ENCODE measurements at regions not wholly inside any gene's neighbourhood (a gene's known extent, or its start where the extent isn't known, plus 50 kb on each side); places are given as distances from the start of the nearest gene placed in this dataset.

DNA sequence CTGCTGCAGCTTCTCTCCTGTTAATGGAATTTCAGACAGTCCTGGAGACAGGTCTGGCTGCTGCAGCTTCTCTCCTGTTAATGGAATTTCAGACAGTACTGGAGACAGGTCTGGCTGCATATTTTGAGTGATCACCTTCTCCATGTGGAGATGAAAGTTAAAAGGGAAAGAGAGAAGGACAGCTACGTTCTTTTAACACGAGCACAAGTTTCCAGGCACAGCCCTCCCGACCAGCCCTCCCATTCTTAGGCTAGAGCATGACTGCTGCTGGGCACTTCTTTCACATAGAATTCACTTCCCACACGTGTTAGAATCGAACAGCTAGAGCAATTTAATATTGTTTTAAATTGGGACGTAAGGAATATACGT, 133.3 kb upstream of the DMRT1 start:
- no peak for DNase-seq
- Mint-ChIP-seq H3K27me3 (peaks cover 16% of the 10 kb centered on the region), H3K27ac (no peak overlapping the region), H3K4me3 (no peak overlapping the region), H3K36me3 (ENCODE audit: low read depth) (peaks cover 5% of the 10 kb centered on the region), H3K9me3 (no peaks in the 10 kb centered on the region), H3K4me1 (ENCODE audit: low read depth) (peaks cover 7% of the 10 kb centered on the region)
- POLR2A ChIA-PET = no interaction called here
- CTCF ChIA-PET = interaction anchor here (1.2 kb wide), 1 partner anchor 14 kb away, joined by 4 read pairs; no protein-coding TSS in a partner anchor
- TF ChIP-seq, protein P1, sequence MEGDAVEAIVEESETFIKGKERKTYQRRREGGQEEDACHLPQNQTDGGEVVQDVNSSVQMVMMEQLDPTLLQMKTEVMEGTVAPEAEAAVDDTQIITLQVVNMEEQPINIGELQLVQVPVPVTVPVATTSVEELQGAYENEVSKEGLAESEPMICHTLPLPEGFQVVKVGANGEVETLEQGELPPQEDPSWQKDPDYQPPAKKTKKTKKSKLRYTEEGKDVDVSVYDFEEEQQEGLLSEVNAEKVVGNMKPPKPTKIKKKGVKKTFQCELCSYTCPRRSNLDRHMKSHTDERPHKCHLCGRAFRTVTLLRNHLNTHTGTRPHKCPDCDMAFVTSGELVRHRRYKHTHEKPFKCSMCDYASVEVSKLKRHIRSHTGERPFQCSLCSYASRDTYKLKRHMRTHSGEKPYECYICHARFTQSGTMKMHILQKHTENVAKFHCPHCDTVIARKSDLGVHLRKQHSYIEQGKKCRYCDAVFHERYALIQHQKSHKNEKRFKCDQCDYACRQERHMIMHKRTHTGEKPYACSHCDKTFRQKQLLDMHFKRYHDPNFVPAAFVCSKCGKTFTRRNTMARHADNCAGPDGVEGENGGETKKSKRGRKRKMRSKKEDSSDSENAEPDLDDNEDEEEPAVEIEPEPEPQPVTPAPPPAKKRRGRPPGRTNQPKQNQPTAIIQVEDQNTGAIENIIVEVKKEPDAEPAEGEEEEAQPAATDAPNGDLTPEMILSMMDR (IDR thresholded peaks at IDR 0.05) = no peak
- ATAC-seq = no peak
- intact Hi-C loops (cut with micrococcal nuclease) = no loop called here

DNA sequence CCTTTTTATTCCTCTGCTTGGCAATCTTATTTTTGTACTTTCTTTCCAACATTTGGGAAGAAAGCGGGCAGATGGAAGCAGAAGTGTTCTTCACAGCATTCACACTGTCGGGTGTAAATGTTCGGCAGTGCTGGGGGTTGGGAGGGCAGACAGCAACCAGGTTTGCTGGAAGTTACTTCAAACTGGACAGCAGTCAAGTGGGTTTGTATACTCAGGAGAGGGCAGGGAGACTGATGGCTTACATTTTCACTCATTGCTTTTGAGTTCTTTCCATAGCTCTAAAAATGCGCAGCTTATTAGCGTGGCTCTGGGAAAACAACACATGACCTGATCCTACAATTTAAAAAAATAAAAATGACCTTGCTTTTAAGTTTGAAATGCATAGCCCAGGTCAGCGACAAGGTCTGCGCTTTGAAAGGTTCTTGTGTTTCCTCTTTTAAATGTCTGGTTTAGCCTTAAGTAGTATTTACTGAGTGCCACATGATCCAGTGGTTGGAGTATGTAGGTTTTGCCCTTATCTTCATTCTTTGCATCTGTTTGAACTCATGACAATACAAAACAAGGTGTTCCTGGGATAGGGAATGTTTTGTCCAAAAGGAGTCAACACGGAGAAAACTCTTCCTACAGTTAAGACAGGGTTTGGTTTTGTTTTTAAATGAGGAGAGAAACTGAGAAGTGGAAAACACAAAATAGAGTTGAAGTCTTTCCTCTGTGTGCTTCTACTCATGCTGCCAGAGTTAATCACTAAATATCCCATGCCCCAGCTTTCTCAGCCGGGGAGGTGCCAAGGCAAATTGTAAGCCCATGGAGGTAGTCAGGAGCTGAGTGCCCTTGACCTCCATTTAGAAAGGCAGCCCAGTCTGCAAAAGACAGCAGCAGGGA, 132.7 kb upstream of the DMRT1 start:
- intact Hi-C loops (cut with micrococcal nuclease) = no loop called here
- TF ChIP-seq, protein P1 (IDR thresholded peaks at IDR 0.05) = no peak

GRCh38 chr9:710951-711745, 130.3 kb upstream of the DMRT1 start:
- TF ChIP-seq, protein P1 (IDR thresholded peaks at IDR 0.05) = no peak
- Mint-ChIP-seq H3K9me3 (no peaks in the 10 kb centered on the region), H3K4me1 (ENCODE audit: low read depth) (peaks cover 5% of the 10 kb centered on the region), H3K36me3 (ENCODE audit: low read depth) (peaks cover 5% of the 10 kb centered on the region), H3K4me3 (no peak overlapping the region), H3K27ac (no peak overlapping the region), H3K27me3 (peaks cover 14% of the 10 kb centered on the region)
- intact Hi-C loops (cut with micrococcal nuclease) = no loop called here
- no peak for ATAC-seq
- ChIA-PET CTCF (interaction anchor here (0.9 kb wide), 1 partner anchor 53 kb away, joined by 3 read pairs; no protein-coding TSS in a partner anchor), POLR2A (no interaction called here)
- no peak for DNase-seq

More for the DNA sequence above, 132.7 kb upstream of the DMRT1 start:
- no peak for DNase-seq
- POLR2A ChIA-PET = no interaction called here
- CTCF ChIA-PET = interaction anchor here (1.2 kb wide), 1 partner anchor 15 kb away, joined by 4 read pairs; no protein-coding TSS in a partner anchor
- H3K4me3 Mint-ChIP-seq = no peak overlapping the region
- H3K27me3 Mint-ChIP-seq = peaks cover 16% of the 10 kb centered on the region
- no peak for ATAC-seq
- H3K36me3 Mint-ChIP-seq (ENCODE audit: low read depth) = peaks cover 5% of the 10 kb centered on the region
- H3K9me3 Mint-ChIP-seq = no peaks in the 10 kb centered on the region
- H3K27ac Mint-ChIP-seq = no peak overlapping the region
- peaks cover 7% of the 10 kb centered on the region for H3K4me1 Mint-ChIP-seq (ENCODE audit: low read depth)

DNA sequence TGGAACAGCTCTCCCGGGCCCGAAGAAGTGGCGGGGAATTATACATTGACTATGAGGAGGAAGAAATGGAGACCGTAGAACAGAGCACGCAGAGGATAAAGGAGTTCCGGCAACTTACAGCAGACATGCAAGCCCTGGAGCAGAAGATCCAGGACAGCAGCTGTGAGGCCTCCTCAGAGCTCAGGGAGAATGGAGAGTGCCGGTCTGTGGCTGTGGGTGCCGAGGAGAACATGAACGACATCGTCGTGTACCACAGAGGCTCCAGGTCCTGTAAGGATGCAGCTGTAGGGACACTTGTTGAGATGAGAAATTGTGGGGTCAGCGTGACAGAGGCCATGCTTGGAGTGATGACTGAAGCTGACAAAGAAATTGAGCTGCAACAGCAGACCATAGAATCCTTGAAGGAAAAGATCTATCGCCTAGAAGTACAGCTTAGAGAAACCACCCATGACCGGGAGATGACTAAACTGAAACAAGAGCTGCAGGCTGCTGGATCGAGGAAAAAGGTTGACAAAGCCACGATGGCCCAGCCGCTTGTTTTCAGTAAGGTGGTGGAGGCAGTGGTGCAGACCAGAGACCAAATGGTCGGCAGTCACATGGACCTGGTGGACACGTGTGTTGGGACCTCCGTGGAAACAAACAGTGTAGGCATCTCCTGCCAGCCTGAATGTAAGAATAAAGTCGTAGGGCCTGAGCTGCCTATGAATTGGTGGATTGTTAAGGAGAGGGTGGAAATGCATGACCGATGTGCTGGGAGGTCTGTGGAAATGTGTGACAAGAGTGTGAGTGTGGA, 129.5 kb upstream of the DMRT1 start:
- no peak for DNase-seq
- intact Hi-C loops (cut with micrococcal nuclease) = no loop called here
- TF ChIP-seq, protein P1 (IDR thresholded peaks at IDR 0.05) = no peak
- no peak overlapping the region for H3K27ac Mint-ChIP-seq
- ChIA-PET POLR2A (no interaction called here), CTCF (interaction anchor here (0.9 kb wide), 1 partner anchor 53 kb away, joined by 3 read pairs; no protein-coding TSS in a partner anchor)
- H3K9me3 Mint-ChIP-seq = no peaks in the 10 kb centered on the region
- peaks cover 5% of the 10 kb centered on the region for H3K36me3 Mint-ChIP-seq (ENCODE audit: low read depth)
- H3K4me3 Mint-ChIP-seq = no peak overlapping the region
- no peak for ATAC-seq
- no peaks in the 10 kb centered on the region for H3K4me1 Mint-ChIP-seq (ENCODE audit: low read depth)
- peaks cover 10% of the 10 kb centered on the region for H3K27me3 Mint-ChIP-seq

Data from activated CD8-positive, alpha-beta T cell treated with anti-CD3 and anti-CD28 coated beads for 36 hours (primary cell).